GM23338 (cell line): ENCODE measurements at regions not wholly inside any gene's neighbourhood (a gene's known extent, or its start where the extent isn't known, plus 50 kb on each side); places are given as distances from the start of the nearest gene placed in this dataset.

Experiments
- ATAC-seq: fragments of 200-7000 bp; cut with Tn5 transposase; 3 replicates; pipeline ENCODE4 v1.9.1; 2020
- DNase-seq: peaks from one replicate; pipeline ENCODE4 v3.0.0-alpha.2; 2015; ENCODE audit warnings: low spot score
- H2AFZ ChIP-seq: fragments of 200-600 bp; sonication (generic); 2 replicates; pipeline ENCODE4 v1.8.0; 2016; ENCODE audit warnings: antibody characterized with exemption, mild to moderate bottlenecking, moderate library complexity
- H3F3A ChIP-seq: fragments of 200-600 bp; sonication (generic); replicated peaks from 2 replicates; pipeline ENCODE4 v1.8.0; 2017; ENCODE audit warnings: antibody characterized with exemption, mixed run types, low read depth
- H3K27ac ChIP-seq: fragments of 200-600 bp; sonication (generic); 2 replicates; pipeline ENCODE4 v1.6.1; 2016; ENCODE audit warnings: low read depth
- H3K27me3 ChIP-seq: fragments of 200-600 bp; sonication (generic); 2 replicates; pipeline ENCODE4 v1.8.0; 2016; ENCODE audit warnings: mild to moderate bottlenecking, mixed run types, moderate library complexity; ENCODE audit not compliant: insufficient read depth
- H3K36me3 ChIP-seq: fragments of 200-600 bp; sonication (generic); 2 replicates; pipeline ENCODE4 v1.8.0; 2016; ENCODE audit warnings: mild to moderate bottlenecking; ENCODE audit not compliant: insufficient read depth
- H3K4me1 ChIP-seq: fragments of 200-600 bp; sonication (generic); 2 replicates; pipeline ENCODE4 v1.8.0; 2016; ENCODE audit warnings: mild to moderate bottlenecking, moderate library complexity; ENCODE audit not compliant: insufficient read depth
- H3K4me2 ChIP-seq: fragments of 200-600 bp; sonication (generic); 2 replicates; pipeline ENCODE4 v1.7.1; 2017; ENCODE audit warnings: mixed run types
- H3K4me3 ChIP-seq: fragments of 200-600 bp; sonication (generic); 2 replicates; pipeline ENCODE4 v1.6.1; 2016; ENCODE audit warnings: mixed run types
- H3K79me2 ChIP-seq: fragments of 200-600 bp; sonication (generic); replicated peaks from 2 replicates; pipeline ENCODE4 v1.8.0; 2017; ENCODE audit warnings: mild to moderate bottlenecking; ENCODE audit not compliant: insufficient read depth
- H3K9me2 ChIP-seq: fragments of 200-600 bp; sonication (generic); 2 replicates; pipeline ENCODE4 v1.8.0; 2017; ENCODE audit not compliant: insufficient read depth
- H4K20me1 ChIP-seq: fragments of 200-600 bp; sonication (generic); replicated peaks from 2 replicates; pipeline ENCODE4 v1.8.0; 2017; ENCODE audit warnings: mild to moderate bottlenecking; ENCODE audit not compliant: insufficient read depth
- H3K27ac Mint-ChIP-seq: 2 replicates; pipeline ENCODE4 v1.8.0; 2020; ENCODE audit warnings: inconsistent platforms, mild to moderate bottlenecking, moderate library complexity, mixed read lengths
- H3K27me3 Mint-ChIP-seq: 3 replicates; pipeline ENCODE4 v1.8.0; 2022; ENCODE audit warnings: low read depth, mild to moderate bottlenecking, moderate library complexity, mixed read lengths, inconsistent platforms; ENCODE audit not compliant: insufficient read depth, poor library complexity
- H3K36me3 Mint-ChIP-seq: 3 replicates; pipeline ENCODE4 v1.8.0; 2021; ENCODE audit warnings: low read depth, mild to moderate bottlenecking, inconsistent platforms, moderate library complexity, mixed read lengths
- H3K4me1 Mint-ChIP-seq: 3 replicates; pipeline ENCODE4 v1.8.0; 2020; ENCODE audit warnings: mild to moderate bottlenecking, inconsistent platforms, mixed read lengths
- H3K4me3 Mint-ChIP-seq: 3 replicates; pipeline ENCODE4 v1.8.0; 2021; ENCODE audit warnings: moderate library complexity, mild to moderate bottlenecking, inconsistent platforms, mixed read lengths
- H3K9me3 Mint-ChIP-seq: 3 replicates; pipeline ENCODE4 v1.8.0; 2020; ENCODE audit warnings: moderate library complexity, mild to moderate bottlenecking, inconsistent platforms, mixed read lengths
- CREB1 ChIP-seq: fragments of 250-450 bp; sonication (Bioruptor Pico); IDR thresholded peaks from 2 replicates; pipeline ENCODE4 v1.5.0; 2020; ENCODE audit warnings: low read depth, mild to moderate bottlenecking, moderate library complexity
- EZH2 ChIP-seq: fragments of 200-600 bp; sonication (generic); IDR thresholded peaks from one replicate; pipeline ENCODE4 v1.8.0; 2017; ENCODE audit warnings: antibody characterized with exemption, mild to moderate bottlenecking, low read depth; ENCODE audit not compliant: unreplicated experiment
- EZH2phosphoT487 ChIP-seq: fragments of 200-600 bp; sonication (generic); IDR thresholded peaks from one replicate; pipeline ENCODE4 v1.8.1; 2018; ENCODE audit warnings: antibody characterized with exemption; ENCODE audit not compliant: unreplicated experiment
- JUNB ChIP-seq: IDR thresholded peaks from one replicate; pipeline ENCODE4 v1.6.1; 2016; ENCODE audit warnings: antibody characterized with exemption; ENCODE audit not compliant: unreplicated experiment
- NANOG ChIP-seq: IDR thresholded peaks from 2 replicates; pipeline ENCODE4 v1.6.1; 2016; ENCODE audit warnings: antibody characterized with exemption, borderline replicate concordance
- POLR2AphosphoS5 ChIP-seq: IDR thresholded peaks from 2 replicates; pipeline ENCODE4 v1.6.1; 2016; ENCODE audit warnings: antibody characterized with exemption, low read depth
- STAT1 ChIP-seq: IDR thresholded peaks from one replicate; pipeline ENCODE4 v1.6.1; 2016; ENCODE audit warnings: antibody characterized with exemption; ENCODE audit not compliant: unreplicated experiment
- ZNF114 ChIP-seq: fragments of 250-450 bp; sonication (Bioruptor Pico); IDR thresholded peaks from 2 replicates; pipeline ENCODE4 v1.5.0; 2020; ENCODE audit warnings: mild to moderate bottlenecking, moderate library complexity
- ZNF331 ChIP-seq: fragments of 250-450 bp; sonication (Bioruptor Pico); IDR thresholded peaks from 2 replicates; pipeline ENCODE4 v1.5.0; 2020; ENCODE audit warnings: low read depth, mild to moderate bottlenecking, moderate library complexity
- TF ChIP-seq, protein P1 (sequence below), 2 experiments: fragments of 200-600 bp in 1 of 2; sonication (generic) in 1 of 2; conservative IDR thresholded peaks; 2 replicates each; pipeline versions ENCODE4 v1.5.1 to v1.6.1; 2016 to 2017; ENCODE audit warnings: antibody characterized with exemption in 2 of 2, low read depth in 2 of 2, mild to moderate bottlenecking in 2 of 2, moderate library complexity in 1 of 2
- TF ChIP-seq, protein P2 (sequence below): fragments of 250-450 bp; sonication (Bioruptor Pico); IDR thresholded peaks from 2 replicates; pipeline ENCODE4 v1.5.0; 2020; ENCODE audit warnings: mild to moderate bottlenecking, moderate library complexity
- TF ChIP-seq, protein P3 (sequence below): IDR thresholded peaks from one replicate; pipeline ENCODE4 v1.6.1; 2018; ENCODE audit warnings: antibody characterized with exemption; ENCODE audit not compliant: unreplicated experiment
- TF ChIP-seq, protein P4 (sequence below): IDR thresholded peaks from 2 replicates; pipeline ENCODE4 v1.6.1; 2016; ENCODE audit warnings: antibody characterized with exemption

GRCh38 chr6:103080497-103080896 is 1687.0 kb downstream of the GRIK2 start:
- TF ChIP-seq ZNF114 (CRISPR knock-in tag) (no peak), ZNF331 (CRISPR knock-in tag) (no peak), STAT1 (no peak), CREB1 (CRISPR knock-in tag) (no peak), NANOG (no peak), JUNB (no peak), EZH2phosphoT487 (no peak), EZH2 (no peak), POLR2AphosphoS5 (no peak)
- TF ChIP-seq, protein P1, sequence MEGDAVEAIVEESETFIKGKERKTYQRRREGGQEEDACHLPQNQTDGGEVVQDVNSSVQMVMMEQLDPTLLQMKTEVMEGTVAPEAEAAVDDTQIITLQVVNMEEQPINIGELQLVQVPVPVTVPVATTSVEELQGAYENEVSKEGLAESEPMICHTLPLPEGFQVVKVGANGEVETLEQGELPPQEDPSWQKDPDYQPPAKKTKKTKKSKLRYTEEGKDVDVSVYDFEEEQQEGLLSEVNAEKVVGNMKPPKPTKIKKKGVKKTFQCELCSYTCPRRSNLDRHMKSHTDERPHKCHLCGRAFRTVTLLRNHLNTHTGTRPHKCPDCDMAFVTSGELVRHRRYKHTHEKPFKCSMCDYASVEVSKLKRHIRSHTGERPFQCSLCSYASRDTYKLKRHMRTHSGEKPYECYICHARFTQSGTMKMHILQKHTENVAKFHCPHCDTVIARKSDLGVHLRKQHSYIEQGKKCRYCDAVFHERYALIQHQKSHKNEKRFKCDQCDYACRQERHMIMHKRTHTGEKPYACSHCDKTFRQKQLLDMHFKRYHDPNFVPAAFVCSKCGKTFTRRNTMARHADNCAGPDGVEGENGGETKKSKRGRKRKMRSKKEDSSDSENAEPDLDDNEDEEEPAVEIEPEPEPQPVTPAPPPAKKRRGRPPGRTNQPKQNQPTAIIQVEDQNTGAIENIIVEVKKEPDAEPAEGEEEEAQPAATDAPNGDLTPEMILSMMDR (conservative IDR thresholded peaks at IDR 0.05; ENCODE audit: low read depth in 2 of 2) = no peak
- TF ChIP-seq, protein P2, sequence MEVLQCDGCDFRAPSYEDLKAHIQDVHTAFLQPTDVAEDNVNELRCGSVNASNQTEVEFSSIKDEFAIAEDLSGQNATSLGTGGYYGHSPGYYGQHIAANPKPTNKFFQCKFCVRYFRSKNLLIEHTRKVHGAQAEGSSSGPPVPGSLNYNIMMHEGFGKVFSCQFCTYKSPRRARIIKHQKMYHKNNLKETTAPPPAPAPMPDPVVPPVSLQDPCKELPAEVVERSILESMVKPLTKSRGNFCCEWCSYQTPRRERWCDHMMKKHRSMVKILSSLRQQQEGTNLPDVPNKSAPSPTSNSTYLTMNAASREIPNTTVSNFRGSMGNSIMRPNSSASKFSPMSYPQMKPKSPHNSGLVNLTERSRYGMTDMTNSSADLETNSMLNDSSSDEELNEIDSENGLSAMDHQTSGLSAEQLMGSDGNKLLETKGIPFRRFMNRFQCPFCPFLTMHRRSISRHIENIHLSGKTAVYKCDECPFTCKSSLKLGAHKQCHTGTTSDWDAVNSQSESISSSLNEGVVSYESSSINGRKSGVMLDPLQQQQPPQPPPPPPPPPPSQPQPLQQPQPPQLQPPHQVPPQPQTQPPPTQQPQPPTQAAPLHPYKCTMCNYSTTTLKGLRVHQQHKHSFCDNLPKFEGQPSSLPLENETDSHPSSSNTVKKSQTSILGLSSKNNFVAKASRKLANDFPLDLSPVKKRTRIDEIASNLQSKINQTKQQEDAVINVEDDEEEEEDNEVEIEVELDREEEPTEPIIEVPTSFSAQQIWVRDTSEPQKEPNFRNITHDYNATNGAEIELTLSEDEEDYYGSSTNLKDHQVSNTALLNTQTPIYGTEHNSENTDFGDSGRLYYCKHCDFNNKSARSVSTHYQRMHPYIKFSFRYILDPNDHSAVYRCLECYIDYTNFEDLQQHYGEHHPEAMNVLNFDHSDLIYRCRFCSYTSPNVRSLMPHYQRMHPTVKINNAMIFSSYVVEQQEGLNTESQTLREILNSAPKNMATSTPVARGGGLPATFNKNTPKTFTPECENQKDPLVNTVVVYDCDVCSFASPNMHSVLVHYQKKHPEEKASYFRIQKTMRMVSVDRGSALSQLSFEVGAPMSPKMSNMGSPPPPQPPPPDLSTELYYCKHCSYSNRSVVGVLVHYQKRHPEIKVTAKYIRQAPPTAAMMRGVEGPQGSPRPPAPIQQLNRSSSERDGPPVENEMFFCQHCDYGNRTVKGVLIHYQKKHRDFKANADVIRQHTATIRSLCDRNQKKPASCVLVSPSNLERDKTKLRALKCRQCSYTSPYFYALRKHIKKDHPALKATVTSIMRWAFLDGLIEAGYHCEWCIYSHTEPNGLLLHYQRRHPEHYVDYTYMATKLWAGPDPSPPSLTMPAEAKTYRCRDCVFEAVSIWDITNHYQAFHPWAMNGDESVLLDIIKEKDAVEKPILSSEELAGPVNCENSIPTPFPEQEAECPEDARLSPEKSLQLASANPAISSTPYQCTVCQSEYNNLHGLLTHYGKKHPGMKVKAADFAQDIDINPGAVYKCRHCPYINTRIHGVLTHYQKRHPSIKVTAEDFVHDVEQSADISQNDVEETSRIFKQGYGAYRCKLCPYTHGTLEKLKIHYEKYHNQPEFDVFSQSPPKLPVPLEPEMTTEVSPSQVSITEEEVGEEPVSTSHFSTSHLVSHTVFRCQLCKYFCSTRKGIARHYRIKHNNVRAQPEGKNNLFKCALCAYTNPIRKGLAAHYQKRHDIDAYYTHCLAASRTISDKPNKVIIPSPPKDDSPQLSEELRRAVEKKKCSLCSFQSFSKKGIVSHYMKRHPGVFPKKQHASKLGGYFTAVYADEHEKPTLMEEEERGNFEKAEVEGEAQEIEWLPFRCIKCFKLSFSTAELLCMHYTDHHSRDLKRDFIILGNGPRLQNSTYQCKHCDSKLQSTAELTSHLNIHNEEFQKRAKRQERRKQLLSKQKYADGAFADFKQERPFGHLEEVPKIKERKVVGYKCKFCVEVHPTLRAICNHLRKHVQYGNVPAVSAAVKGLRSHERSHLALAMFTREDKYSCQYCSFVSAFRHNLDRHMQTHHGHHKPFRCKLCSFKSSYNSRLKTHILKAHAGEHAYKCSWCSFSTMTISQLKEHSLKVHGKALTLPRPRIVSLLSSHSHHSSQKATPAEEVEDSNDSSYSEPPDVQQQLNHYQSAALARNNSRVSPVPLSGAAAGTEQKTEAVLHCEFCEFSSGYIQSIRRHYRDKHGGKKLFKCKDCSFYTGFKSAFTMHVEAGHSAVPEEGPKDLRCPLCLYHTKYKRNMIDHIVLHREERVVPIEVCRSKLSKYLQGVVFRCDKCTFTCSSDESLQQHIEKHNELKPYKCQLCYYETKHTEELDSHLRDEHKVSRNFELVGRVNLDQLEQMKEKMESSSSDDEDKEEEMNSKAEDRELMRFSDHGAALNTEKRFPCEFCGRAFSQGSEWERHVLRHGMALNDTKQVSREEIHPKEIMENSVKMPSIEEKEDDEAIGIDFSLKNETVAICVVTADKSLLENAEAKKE (CRISPR knock-in tag) = no peak
- TF ChIP-seq, protein P3, sequence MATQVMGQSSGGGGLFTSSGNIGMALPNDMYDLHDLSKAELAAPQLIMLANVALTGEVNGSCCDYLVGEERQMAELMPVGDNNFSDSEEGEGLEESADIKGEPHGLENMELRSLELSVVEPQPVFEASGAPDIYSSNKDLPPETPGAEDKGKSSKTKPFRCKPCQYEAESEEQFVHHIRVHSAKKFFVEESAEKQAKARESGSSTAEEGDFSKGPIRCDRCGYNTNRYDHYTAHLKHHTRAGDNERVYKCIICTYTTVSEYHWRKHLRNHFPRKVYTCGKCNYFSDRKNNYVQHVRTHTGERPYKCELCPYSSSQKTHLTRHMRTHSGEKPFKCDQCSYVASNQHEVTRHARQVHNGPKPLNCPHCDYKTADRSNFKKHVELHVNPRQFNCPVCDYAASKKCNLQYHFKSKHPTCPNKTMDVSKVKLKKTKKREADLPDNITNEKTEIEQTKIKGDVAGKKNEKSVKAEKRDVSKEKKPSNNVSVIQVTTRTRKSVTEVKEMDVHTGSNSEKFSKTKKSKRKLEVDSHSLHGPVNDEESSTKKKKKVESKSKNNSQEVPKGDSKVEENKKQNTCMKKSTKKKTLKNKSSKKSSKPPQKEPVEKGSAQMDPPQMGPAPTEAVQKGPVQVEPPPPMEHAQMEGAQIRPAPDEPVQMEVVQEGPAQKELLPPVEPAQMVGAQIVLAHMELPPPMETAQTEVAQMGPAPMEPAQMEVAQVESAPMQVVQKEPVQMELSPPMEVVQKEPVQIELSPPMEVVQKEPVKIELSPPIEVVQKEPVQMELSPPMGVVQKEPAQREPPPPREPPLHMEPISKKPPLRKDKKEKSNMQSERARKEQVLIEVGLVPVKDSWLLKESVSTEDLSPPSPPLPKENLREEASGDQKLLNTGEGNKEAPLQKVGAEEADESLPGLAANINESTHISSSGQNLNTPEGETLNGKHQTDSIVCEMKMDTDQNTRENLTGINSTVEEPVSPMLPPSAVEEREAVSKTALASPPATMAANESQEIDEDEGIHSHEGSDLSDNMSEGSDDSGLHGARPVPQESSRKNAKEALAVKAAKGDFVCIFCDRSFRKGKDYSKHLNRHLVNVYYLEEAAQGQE = no peak
- TF ChIP-seq, protein P4, sequence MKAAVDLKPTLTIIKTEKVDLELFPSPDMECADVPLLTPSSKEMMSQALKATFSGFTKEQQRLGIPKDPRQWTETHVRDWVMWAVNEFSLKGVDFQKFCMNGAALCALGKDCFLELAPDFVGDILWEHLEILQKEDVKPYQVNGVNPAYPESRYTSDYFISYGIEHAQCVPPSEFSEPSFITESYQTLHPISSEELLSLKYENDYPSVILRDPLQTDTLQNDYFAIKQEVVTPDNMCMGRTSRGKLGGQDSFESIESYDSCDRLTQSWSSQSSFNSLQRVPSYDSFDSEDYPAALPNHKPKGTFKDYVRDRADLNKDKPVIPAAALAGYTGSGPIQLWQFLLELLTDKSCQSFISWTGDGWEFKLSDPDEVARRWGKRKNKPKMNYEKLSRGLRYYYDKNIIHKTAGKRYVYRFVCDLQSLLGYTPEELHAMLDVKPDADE = no peak
- Histone ChIP-seq H2AFZ (no peak overlapping the region), H3K36me3 (no peaks in the 10 kb centered on the region), H3K27me3 (no peaks in the 10 kb centered on the region), H3K9me2 (no peaks in the 10 kb centered on the region), H3F3A (no peaks in the 10 kb centered on the region), H3K4me2 (no peak overlapping the region), H3K4me3 (no peak overlapping the region), H3K79me2 (no peaks in the 10 kb centered on the region), H3K4me1 (no peaks in the 10 kb centered on the region), H4K20me1 (no peaks in the 10 kb centered on the region), H3K27ac (no peak overlapping the region)
- Mint-ChIP-seq H3K4me1 (no peaks in the 10 kb centered on the region; the same call in 2 of the 3 replicates), H3K27me3 (no peaks in the 10 kb centered on the region), H3K27ac (no peak overlapping the region), H3K4me3 (no peak overlapping the region), H3K9me3 (no peaks in the 10 kb centered on the region), H3K36me3 (no peaks in the 10 kb centered on the region)
- no peak for ATAC-seq
- no peak for DNase-seq
